Right cardiac atrium (tissue), 5 donors: ENCODE measurements at regions not wholly inside any gene's neighbourhood (a gene's known extent, or its start where the extent isn't known, plus 50 kb on each side); places are given as distances from the start of the nearest gene placed in this dataset.
"Not testable (repeated sequence)": the region's sequence is repeated elsewhere in the genome, so short reads cannot be mapped to it uniquely, and the experiment has no call there.

Source experiments
- ATAC-seq, 2 donors: fragments of 200-7000 bp; cut with Tn5 transposase; one replicate each; pipeline versions ENCODE4 v1.8.0 to v1.9.1; 2020; ENCODE audit warnings: moderate library complexity in 2 of 2, mild to moderate bottlenecking in 1 of 2
- DNase-seq, 3 donors: peaks; one replicate each; pipeline ENCODE4 v3.0.0-alpha.2; 2020
- H3K27ac ChIP-seq: one replicate; pipeline ENCODE4 v1.5.1; 2013; ENCODE audit warnings: mild to moderate bottlenecking, low read length, control low read depth, moderate library complexity
- H3K27me3 ChIP-seq: one replicate; pipeline ENCODE4 v1.6.1; 2013; ENCODE audit not compliant: control insufficient read depth, insufficient read depth
- H3K4me1 ChIP-seq: one replicate; pipeline ENCODE4 v1.6.1; 2013; ENCODE audit warnings: low read length; ENCODE audit not compliant: control insufficient read depth, insufficient read depth
- H3K4me3 ChIP-seq: one replicate; pipeline ENCODE4 v1.5.1; 2013; ENCODE audit warnings: low read length, control low read depth
- H3K9me3 ChIP-seq: one replicate; pipeline ENCODE4 v1.6.1; 2013; ENCODE audit warnings: low read length; ENCODE audit not compliant: control insufficient read depth
- WGBS: extraction: QIAGEN DNeasy Blood & Tissue Kit; methylation state at CpG from one replicate; pipeline ENCODE4 v1.1.7; 2013; 5-methylcytosine and 5-hydroxymethylcytosine counted together
- intact Hi-C, 4 donors: fragments of 100-400 bp; cut with DNase I; formaldehyde crosslinking; loops; one replicate each; pipeline versions ENCODE4 v1.11.0 to v1.14.0; 2022 to 2023
- donor health status: healthy with polysubstance abuse.
- donor health status: DM: no; HTN: yes; CAD: no.
- donor health status: DM: no; HTN: no; CAD: no.
- donor health status: DM: no; HTN: yes; CAD: no; lungs with severe emphysema.
- donor health status: DM: yes; HTN: yes; CAD: no.

GRCh38 chr4:49117951-49118350 is 131.9 kb downstream of the CWH43 start:
- 74% methylated on average over 7 of the region's 7 CpGs for WGBS

GRCh38 chr4:49118379-49119212 is 132.5 kb downstream of the CWH43 start:
- intact Hi-C loops, H3K4me3 ChIP-seq, H3K9me3 ChIP-seq, H3K27me3 ChIP-seq, DNase-seq, H3K27ac ChIP-seq, H3K4me1 ChIP-seq: not testable (repeated sequence)
- peak; percentile 86 to 88 for ATAC-seq
- WGBS = 63% methylated on average over 16 of the region's 16 CpGs

More at GRCh38 chr4:49117951-49118350, 131.9 kb downstream of the CWH43 start:
- H3K27ac ChIP-seq, H3K4me3 ChIP-seq, DNase-seq, H3K4me1 ChIP-seq, H3K27me3 ChIP-seq, H3K9me3 ChIP-seq, intact Hi-C loops, ATAC-seq: not testable (repeated sequence)

GRCh38 chr4:49119345-49119744 is 133.3 kb downstream of the CWH43 start:
- H3K4me1 ChIP-seq, H3K27me3 ChIP-seq, H3K4me3 ChIP-seq, H3K9me3 ChIP-seq, intact Hi-C loops, DNase-seq, H3K27ac ChIP-seq: not testable (repeated sequence)
- ATAC-seq = peak; percentile 2 to 4
- WGBS = 63% methylated on average over 8 of the region's 8 CpGs

DNA sequence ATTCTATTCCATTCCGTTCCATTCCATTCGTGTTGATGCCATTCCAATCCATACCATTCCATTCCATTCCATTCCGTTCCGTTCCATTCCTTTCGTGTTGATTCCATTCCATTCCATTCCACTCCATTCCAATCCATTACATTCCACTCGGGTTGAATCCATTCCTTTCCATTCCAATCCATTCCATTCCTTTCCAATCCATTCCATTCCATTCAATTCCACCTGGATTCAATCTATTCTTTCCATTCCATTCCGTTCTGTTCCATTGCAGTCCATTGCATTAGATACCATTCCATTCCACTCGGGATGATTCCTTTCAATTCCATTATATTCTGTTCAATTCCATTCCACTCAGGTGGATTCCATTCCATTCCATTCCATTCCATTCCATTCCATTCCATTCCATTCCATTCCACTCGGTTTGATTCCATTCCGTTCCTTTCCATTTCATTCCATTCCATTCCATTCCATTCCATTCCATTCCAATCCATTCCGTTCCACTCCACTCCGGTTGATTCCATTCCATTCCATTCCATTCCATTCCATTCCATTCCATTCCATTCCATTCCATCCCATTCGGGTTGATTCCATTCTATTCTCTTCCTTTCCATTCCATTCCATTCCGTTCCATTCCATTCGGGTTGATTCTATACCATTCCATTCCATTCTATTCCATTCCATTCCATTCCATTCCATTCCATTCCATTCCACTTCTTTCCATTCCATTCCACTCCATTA is 134.1 kb downstream of the CWH43 start:
- H3K4me3 ChIP-seq, H3K9me3 ChIP-seq, H3K27ac ChIP-seq, DNase-seq, intact Hi-C loops, H3K27me3 ChIP-seq, H3K4me1 ChIP-seq: not testable (repeated sequence)
- ATAC-seq = peak; percentile 15 to 32
- 54% methylated on average over 15 of the region's 15 CpGs for WGBS

DNA sequence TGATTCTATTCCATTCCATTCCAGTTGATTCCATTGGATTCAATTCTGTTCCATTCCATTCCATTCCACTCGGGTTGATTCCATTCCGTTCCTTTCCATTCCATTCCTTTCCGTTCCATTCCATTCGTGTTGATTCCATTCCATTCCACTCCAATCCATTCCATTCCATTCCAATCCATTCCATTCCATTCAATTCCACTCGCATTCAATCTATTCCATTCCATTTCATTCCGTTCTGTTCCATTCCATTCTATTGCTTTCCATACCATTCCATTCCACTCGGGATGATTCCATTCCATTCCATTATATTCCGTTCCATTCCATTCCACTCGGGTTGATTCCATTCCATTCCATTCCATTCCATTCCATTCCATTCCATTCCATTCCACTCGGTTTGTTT is 134.7 kb downstream of the CWH43 start:
- intact Hi-C loops = not testable (repeated sequence)

GRCh38 chr4:49126443-49126842 is 140.4 kb downstream of the CWH43 start:
- H3K4me1 ChIP-seq, H3K27me3 ChIP-seq, H3K4me3 ChIP-seq, H3K27ac ChIP-seq, H3K9me3 ChIP-seq, DNase-seq, intact Hi-C loops, ATAC-seq: not testable (repeated sequence)
- WGBS = 66% methylated on average over 5 of the region's 9 CpGs

More for the DNA sequence above, 134.7 kb downstream of the CWH43 start:
- DNase-seq, H3K27me3 ChIP-seq, H3K4me1 ChIP-seq, H3K4me3 ChIP-seq, H3K27ac ChIP-seq, H3K9me3 ChIP-seq: not testable (repeated sequence)
- peak; percentile 85 to 89 for ATAC-seq
- 67% methylated on average over 10 of the region's 10 CpGs for WGBS

DNA sequence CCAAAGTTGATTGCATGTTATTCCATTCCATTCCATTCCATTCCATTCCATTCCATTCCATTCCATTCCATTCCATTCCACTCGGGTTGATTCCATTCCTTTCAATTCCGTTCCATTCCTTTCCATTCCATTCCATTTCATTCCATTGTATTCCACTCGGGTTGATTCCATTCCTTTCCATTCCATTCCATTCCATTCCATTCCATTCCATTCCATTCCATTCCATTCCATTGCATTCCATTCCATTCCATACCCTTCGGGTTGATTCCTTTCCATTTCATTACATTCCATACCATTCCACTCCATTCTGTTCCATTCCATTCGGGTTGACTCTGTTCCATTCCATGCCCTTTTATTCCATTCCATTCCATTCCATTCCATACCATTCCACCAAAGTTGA is 140.8 kb downstream of the CWH43 start:
- ATAC-seq = peak; percentile 47 to 60
- DNase-seq, H3K4me3 ChIP-seq, H3K4me1 ChIP-seq, H3K9me3 ChIP-seq, H3K27me3 ChIP-seq, intact Hi-C loops, H3K27ac ChIP-seq: not testable (repeated sequence)
- WGBS = no CpG with 5 or more reads among the region's 5 CpGs

GRCh38 chr4:49129385-49129784 is 143.3 kb downstream of the CWH43 start:
- H3K9me3 ChIP-seq, H3K4me1 ChIP-seq, intact Hi-C loops, DNase-seq, H3K27me3 ChIP-seq, H3K4me3 ChIP-seq, H3K27ac ChIP-seq: not testable (repeated sequence)
- ATAC-seq = peak in 1 of 2 donors; percentile 49
- no CpG with 5 or more reads among the region's 5 CpGs for WGBS

DNA sequence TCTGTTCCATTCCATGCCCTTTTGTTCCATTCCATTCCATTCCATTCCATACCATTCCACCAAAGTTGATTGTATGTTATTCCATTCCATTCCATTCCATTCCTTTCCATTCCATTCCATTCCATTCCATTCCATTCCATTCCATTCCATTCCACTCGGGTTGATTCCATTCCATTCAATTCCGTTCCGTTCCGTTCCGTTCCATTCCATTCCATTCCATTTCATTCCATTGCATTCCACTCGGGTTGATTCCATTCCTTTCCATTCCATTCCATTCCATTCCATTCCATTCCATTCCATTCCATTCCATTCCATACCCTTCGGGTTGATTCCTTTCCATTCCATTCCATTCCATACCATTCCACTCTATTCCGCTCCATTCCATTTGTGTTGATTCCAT is 143.8 kb downstream of the CWH43 start:
- H3K4me3 ChIP-seq, intact Hi-C loops, DNase-seq, H3K27ac ChIP-seq, H3K27me3 ChIP-seq, H3K9me3 ChIP-seq, H3K4me1 ChIP-seq: not testable (repeated sequence)
- WGBS = 69% methylated on average over 7 of the region's 8 CpGs
- ATAC-seq = peak; percentile 62 to 71

DNA sequence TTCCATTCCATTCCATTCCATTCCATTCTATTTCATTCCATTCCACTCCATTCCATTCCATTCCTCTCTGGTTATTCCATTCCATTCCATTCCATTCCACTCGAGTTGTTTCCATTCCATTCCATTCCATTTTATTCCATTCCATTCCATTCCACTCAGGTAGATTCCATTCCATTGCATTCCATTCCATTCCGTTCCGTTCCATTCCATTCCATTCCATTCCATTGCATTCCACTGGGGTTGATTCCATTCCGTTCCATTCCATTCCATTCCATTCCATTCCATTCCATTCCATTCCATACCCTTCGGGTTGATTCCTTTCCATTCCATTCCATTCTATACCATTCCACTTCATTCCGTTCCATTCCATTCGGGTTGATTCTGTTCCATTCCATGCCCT is 144.6 kb downstream of the CWH43 start:
- DNase-seq, H3K27me3 ChIP-seq, H3K9me3 ChIP-seq, H3K4me1 ChIP-seq, H3K27ac ChIP-seq, H3K4me3 ChIP-seq, intact Hi-C loops: not testable (repeated sequence)
- WGBS = 0% methylated on average over 2 of the region's 7 CpGs
- ATAC-seq = peak; percentile 18 to 52

DNA sequence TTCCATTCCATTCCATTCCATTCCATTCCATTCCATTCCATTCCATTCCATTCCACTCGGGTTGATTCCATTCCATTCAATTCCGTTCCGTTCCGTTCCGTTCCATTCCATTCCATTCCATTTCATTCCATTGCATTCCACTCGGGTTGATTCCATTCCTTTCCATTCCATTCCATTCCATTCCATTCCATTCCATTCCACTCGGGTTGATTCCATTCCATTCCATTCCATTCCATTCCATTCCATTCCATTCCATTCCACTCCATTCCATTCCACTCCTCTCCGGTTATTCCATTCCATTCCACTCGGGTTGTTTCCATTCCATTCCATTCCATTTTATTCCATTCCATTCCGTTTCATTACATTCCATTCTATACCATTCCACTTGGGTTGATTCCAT is 151.0 kb downstream of the CWH43 start:
- H3K27me3 ChIP-seq, DNase-seq, intact Hi-C loops, H3K4me3 ChIP-seq, H3K9me3 ChIP-seq, H3K4me1 ChIP-seq, H3K27ac ChIP-seq: not testable (repeated sequence)
- WGBS = 70% methylated on average over 5 of the region's 10 CpGs
- peak; percentile 90 to 92 for ATAC-seq
